ENCODE measurements at regions not wholly inside any gene's neighbourhood (a gene's known extent, or its start where the extent isn't known, plus 50 kb on each side); places are given as distances from the start of the nearest gene placed in this dataset.

GRCh38 chr7:34309116-34309515 is 348.9 kb upstream of the NPSR1 start:
- Histone ChIP-seq H3K79me2 (ENCODE audit: low read length) (no peaks in the 10 kb centered on the region), H3K4me1 (ENCODE audit: low read length) (no peaks in the 10 kb centered on the region), H3K9ac (ENCODE audit: low read length) (no peak overlapping the region), H4K20me1 (ENCODE audit: insufficient read depth, low read length) (no peaks in the 10 kb centered on the region), H3K36me3 (replicated peaks; ENCODE audit: low read depth, low read length) (no peaks in the 10 kb centered on the region), H3K9me3 (ENCODE audit: insufficient read depth, low read length) (peaks cover 9% of the 10 kb centered on the region; the same call in 1 of the 2 replicates), H3K27ac (ENCODE audit: low read length) (no peak overlapping the region), H3K4me3 (ENCODE audit: low read length) (no peak overlapping the region), H3K27me3 (ENCODE audit: low read depth, low read length) (no peaks in the 10 kb centered on the region), H3K4me2 (ENCODE audit: low read length) (no peak overlapping the region), H2AFZ (ENCODE audit: low read depth, low read length) (no peak overlapping the region)
- TF ChIP-seq, protein P1, sequence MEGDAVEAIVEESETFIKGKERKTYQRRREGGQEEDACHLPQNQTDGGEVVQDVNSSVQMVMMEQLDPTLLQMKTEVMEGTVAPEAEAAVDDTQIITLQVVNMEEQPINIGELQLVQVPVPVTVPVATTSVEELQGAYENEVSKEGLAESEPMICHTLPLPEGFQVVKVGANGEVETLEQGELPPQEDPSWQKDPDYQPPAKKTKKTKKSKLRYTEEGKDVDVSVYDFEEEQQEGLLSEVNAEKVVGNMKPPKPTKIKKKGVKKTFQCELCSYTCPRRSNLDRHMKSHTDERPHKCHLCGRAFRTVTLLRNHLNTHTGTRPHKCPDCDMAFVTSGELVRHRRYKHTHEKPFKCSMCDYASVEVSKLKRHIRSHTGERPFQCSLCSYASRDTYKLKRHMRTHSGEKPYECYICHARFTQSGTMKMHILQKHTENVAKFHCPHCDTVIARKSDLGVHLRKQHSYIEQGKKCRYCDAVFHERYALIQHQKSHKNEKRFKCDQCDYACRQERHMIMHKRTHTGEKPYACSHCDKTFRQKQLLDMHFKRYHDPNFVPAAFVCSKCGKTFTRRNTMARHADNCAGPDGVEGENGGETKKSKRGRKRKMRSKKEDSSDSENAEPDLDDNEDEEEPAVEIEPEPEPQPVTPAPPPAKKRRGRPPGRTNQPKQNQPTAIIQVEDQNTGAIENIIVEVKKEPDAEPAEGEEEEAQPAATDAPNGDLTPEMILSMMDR (IDR thresholded peaks at IDR 0.05; ENCODE audit: low read depth, low read length) = no peak
- TF ChIP-seq EZH2phosphoT487 (IDR thresholded peaks at IDR 0.05; ENCODE audit: low read depth) = no peak

GRCh38 chr7:34309584-34309983 is 348.4 kb upstream of the NPSR1 start:
- H3K36me3 ChIP-seq (replicated peaks; ENCODE audit: low read depth, low read length) = no peaks in the 10 kb centered on the region
- H3K27me3 ChIP-seq (ENCODE audit: low read depth, low read length) = no peaks in the 10 kb centered on the region
- no peaks in the 10 kb centered on the region for H3K4me1 ChIP-seq (ENCODE audit: low read length)
- no peak overlapping the region for H2AFZ ChIP-seq (ENCODE audit: low read depth, low read length)
- H3K4me3 ChIP-seq (ENCODE audit: low read length) = no peak overlapping the region
- H3K27ac ChIP-seq (ENCODE audit: low read length) = no peak overlapping the region
- no peaks in the 10 kb centered on the region for H3K79me2 ChIP-seq (ENCODE audit: low read length)
- no peak for TF ChIP-seq EZH2phosphoT487 (IDR thresholded peaks at IDR 0.05; ENCODE audit: low read depth)
- TF ChIP-seq, protein P1 (IDR thresholded peaks at IDR 0.05; ENCODE audit: low read depth, low read length) = no peak
- no peak overlapping the region for H3K4me2 ChIP-seq (ENCODE audit: low read length)
- no peak overlapping the region for H3K9ac ChIP-seq (ENCODE audit: low read length)
- H4K20me1 ChIP-seq (ENCODE audit: insufficient read depth, low read length) = no peaks in the 10 kb centered on the region
- H3K9me3 ChIP-seq (ENCODE audit: insufficient read depth, low read length) = peaks cover 9% of the 10 kb centered on the region; the same call in 1 of the 2 replicates

- no peak overlapping the region for H2AFZ ChIP-seq (ENCODE audit: low read depth, low read length)
- H4K20me1 ChIP-seq (ENCODE audit: insufficient read depth, low read length) = no peaks in the 10 kb centered on the region
- no peaks in the 10 kb centered on the region for H3K27me3 ChIP-seq (ENCODE audit: low read depth, low read length)
- H3K4me2 ChIP-seq (ENCODE audit: low read length) = no peak overlapping the region
- H3K36me3 ChIP-seq (replicated peaks; ENCODE audit: low read depth, low read length) = no peaks in the 10 kb centered on the region
- no peak overlapping the region for H3K27ac ChIP-seq (ENCODE audit: low read length)
- H3K9me3 ChIP-seq (ENCODE audit: insufficient read depth, low read length) = peaks cover 9% of the 10 kb centered on the region; the same call in 1 of the 2 replicates
- TF ChIP-seq, protein P1 (IDR thresholded peaks at IDR 0.05; ENCODE audit: low read depth, low read length) = no peak
- TF ChIP-seq EZH2phosphoT487 (IDR thresholded peaks at IDR 0.05; ENCODE audit: low read depth) = no peak
- no peak overlapping the region for H3K4me3 ChIP-seq (ENCODE audit: low read length)
- no peaks in the 10 kb centered on the region for H3K4me1 ChIP-seq (ENCODE audit: low read length)
- no peaks in the 10 kb centered on the region for H3K79me2 ChIP-seq (ENCODE audit: low read length)
- no peak overlapping the region for H3K9ac ChIP-seq (ENCODE audit: low read length)
Measured at GRCh38 chr7:34311591-34311990, 346.4 kb upstream of the NPSR1 start.

DNA sequence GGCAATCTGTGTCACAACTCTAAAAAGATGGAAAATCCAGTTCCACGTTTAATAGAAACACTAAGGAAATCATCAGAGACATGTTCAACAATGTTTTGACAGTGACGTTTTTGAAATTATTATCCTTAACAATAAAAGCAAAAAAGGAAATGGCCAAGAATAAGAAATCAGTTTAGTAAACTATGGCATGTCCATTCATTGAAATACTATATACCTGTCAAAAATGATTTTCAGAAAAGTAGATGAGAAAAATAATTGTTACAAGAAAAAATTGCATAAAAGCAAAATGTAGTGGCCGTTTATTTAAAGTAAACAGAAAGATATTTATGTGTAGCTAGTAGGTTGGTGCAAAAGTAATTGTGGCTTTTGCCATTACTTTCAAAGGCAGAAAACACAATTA is 345.4 kb upstream of the NPSR1 start:
- H3K79me2 ChIP-seq (ENCODE audit: low read length) = no peaks in the 10 kb centered on the region
- H3K4me2 ChIP-seq (ENCODE audit: low read length) = no peak overlapping the region
- H3K27ac ChIP-seq (ENCODE audit: low read length) = no peak overlapping the region
- no peak overlapping the region for H3K4me3 ChIP-seq (ENCODE audit: low read length)
- TF ChIP-seq EZH2phosphoT487 (IDR thresholded peaks at IDR 0.05; ENCODE audit: low read depth) = no peak
- TF ChIP-seq, protein P1 (IDR thresholded peaks at IDR 0.05; ENCODE audit: low read depth, low read length) = no peak
- no peaks in the 10 kb centered on the region for H3K4me1 ChIP-seq (ENCODE audit: low read length)
- no peaks in the 10 kb centered on the region for H3K27me3 ChIP-seq (ENCODE audit: low read depth, low read length)
- peaks cover 9% of the 10 kb centered on the region; the same call in 1 of the 2 replicates for H3K9me3 ChIP-seq (ENCODE audit: insufficient read depth, low read length)
- no peak overlapping the region for H2AFZ ChIP-seq (ENCODE audit: low read depth, low read length)
- H4K20me1 ChIP-seq (ENCODE audit: insufficient read depth, low read length) = no peaks in the 10 kb centered on the region
- no peak overlapping the region for H3K9ac ChIP-seq (ENCODE audit: low read length)
- H3K36me3 ChIP-seq (replicated peaks; ENCODE audit: low read depth, low read length) = no peaks in the 10 kb centered on the region
